GM23338 (cell line): ENCODE measurements at regions not wholly inside any gene's neighbourhood (a gene's known extent, or its start where the extent isn't known, plus 50 kb on each side); places are given as distances from the start of the nearest gene placed in this dataset.

Experiments used
- ATAC-seq: fragments of 200-7000 bp; cut with Tn5 transposase; 3 replicates; pipeline ENCODE4 v1.9.1; 2020
- DNase-seq: peaks from one replicate; pipeline ENCODE4 v3.0.0-alpha.2; 2015; ENCODE audit warnings: low spot score
- H2AFZ ChIP-seq: fragments of 200-600 bp; sonication (generic); 2 replicates; pipeline ENCODE4 v1.8.0; 2016; ENCODE audit warnings: antibody characterized with exemption, mild to moderate bottlenecking, moderate library complexity
- H3F3A ChIP-seq: fragments of 200-600 bp; sonication (generic); replicated peaks from 2 replicates; pipeline ENCODE4 v1.8.0; 2017; ENCODE audit warnings: antibody characterized with exemption, mixed run types, low read depth
- H3K27ac ChIP-seq: fragments of 200-600 bp; sonication (generic); 2 replicates; pipeline ENCODE4 v1.6.1; 2016; ENCODE audit warnings: low read depth
- H3K27me3 ChIP-seq: fragments of 200-600 bp; sonication (generic); 2 replicates; pipeline ENCODE4 v1.8.0; 2016; ENCODE audit warnings: mild to moderate bottlenecking, mixed run types, moderate library complexity; ENCODE audit not compliant: insufficient read depth
- H3K36me3 ChIP-seq: fragments of 200-600 bp; sonication (generic); 2 replicates; pipeline ENCODE4 v1.8.0; 2016; ENCODE audit warnings: mild to moderate bottlenecking; ENCODE audit not compliant: insufficient read depth
- H3K4me1 ChIP-seq: fragments of 200-600 bp; sonication (generic); 2 replicates; pipeline ENCODE4 v1.8.0; 2016; ENCODE audit warnings: mild to moderate bottlenecking, moderate library complexity; ENCODE audit not compliant: insufficient read depth
- H3K4me2 ChIP-seq: fragments of 200-600 bp; sonication (generic); 2 replicates; pipeline ENCODE4 v1.7.1; 2017; ENCODE audit warnings: mixed run types
- H3K4me3 ChIP-seq: fragments of 200-600 bp; sonication (generic); 2 replicates; pipeline ENCODE4 v1.6.1; 2016; ENCODE audit warnings: mixed run types
- H3K79me2 ChIP-seq: fragments of 200-600 bp; sonication (generic); replicated peaks from 2 replicates; pipeline ENCODE4 v1.8.0; 2017; ENCODE audit warnings: mild to moderate bottlenecking; ENCODE audit not compliant: insufficient read depth
- H3K9me2 ChIP-seq: fragments of 200-600 bp; sonication (generic); 2 replicates; pipeline ENCODE4 v1.8.0; 2017; ENCODE audit not compliant: insufficient read depth
- H4K20me1 ChIP-seq: fragments of 200-600 bp; sonication (generic); replicated peaks from 2 replicates; pipeline ENCODE4 v1.8.0; 2017; ENCODE audit warnings: mild to moderate bottlenecking; ENCODE audit not compliant: insufficient read depth
- H3K27ac Mint-ChIP-seq: 2 replicates; pipeline ENCODE4 v1.8.0; 2020; ENCODE audit warnings: inconsistent platforms, mild to moderate bottlenecking, moderate library complexity, mixed read lengths
- H3K27me3 Mint-ChIP-seq: 3 replicates; pipeline ENCODE4 v1.8.0; 2022; ENCODE audit warnings: low read depth, mild to moderate bottlenecking, moderate library complexity, mixed read lengths, inconsistent platforms; ENCODE audit not compliant: insufficient read depth, poor library complexity
- H3K36me3 Mint-ChIP-seq: 3 replicates; pipeline ENCODE4 v1.8.0; 2021; ENCODE audit warnings: low read depth, mild to moderate bottlenecking, inconsistent platforms, moderate library complexity, mixed read lengths
- H3K4me1 Mint-ChIP-seq: 3 replicates; pipeline ENCODE4 v1.8.0; 2020; ENCODE audit warnings: mild to moderate bottlenecking, inconsistent platforms, mixed read lengths
- H3K4me3 Mint-ChIP-seq: 3 replicates; pipeline ENCODE4 v1.8.0; 2021; ENCODE audit warnings: moderate library complexity, mild to moderate bottlenecking, inconsistent platforms, mixed read lengths
- H3K9me3 Mint-ChIP-seq: 3 replicates; pipeline ENCODE4 v1.8.0; 2020; ENCODE audit warnings: moderate library complexity, mild to moderate bottlenecking, inconsistent platforms, mixed read lengths
- CTCF ChIP-seq, 2 experiments: fragments of 200-600 bp in 1 of 2; sonication (generic) in 1 of 2; conservative IDR thresholded peaks; 2 replicates each; pipeline versions ENCODE4 v1.5.1 to v1.6.1; 2016 to 2017; ENCODE audit warnings: antibody characterized with exemption in 2 of 2, low read depth in 2 of 2, mild to moderate bottlenecking in 2 of 2, moderate library complexity in 1 of 2
- EZH2 ChIP-seq: fragments of 200-600 bp; sonication (generic); IDR thresholded peaks from one replicate; pipeline ENCODE4 v1.8.0; 2017; ENCODE audit warnings: antibody characterized with exemption, mild to moderate bottlenecking, low read depth; ENCODE audit not compliant: unreplicated experiment
- EZH2phosphoT487 ChIP-seq: fragments of 200-600 bp; sonication (generic); IDR thresholded peaks from one replicate; pipeline ENCODE4 v1.8.1; 2018; ENCODE audit warnings: antibody characterized with exemption; ENCODE audit not compliant: unreplicated experiment
- JUNB ChIP-seq: IDR thresholded peaks from one replicate; pipeline ENCODE4 v1.6.1; 2016; ENCODE audit warnings: antibody characterized with exemption; ENCODE audit not compliant: unreplicated experiment
- NANOG ChIP-seq: IDR thresholded peaks from 2 replicates; pipeline ENCODE4 v1.6.1; 2016; ENCODE audit warnings: antibody characterized with exemption, borderline replicate concordance
- POLR2AphosphoS5 ChIP-seq: IDR thresholded peaks from 2 replicates; pipeline ENCODE4 v1.6.1; 2016; ENCODE audit warnings: antibody characterized with exemption, low read depth
- REST ChIP-seq: IDR thresholded peaks from one replicate; pipeline ENCODE4 v1.6.1; 2018; ENCODE audit warnings: antibody characterized with exemption; ENCODE audit not compliant: unreplicated experiment
- ZNF114 ChIP-seq: fragments of 250-450 bp; sonication (Bioruptor Pico); IDR thresholded peaks from 2 replicates; pipeline ENCODE4 v1.5.0; 2020; ENCODE audit warnings: mild to moderate bottlenecking, moderate library complexity
- ZNF331 ChIP-seq: fragments of 250-450 bp; sonication (Bioruptor Pico); IDR thresholded peaks from 2 replicates; pipeline ENCODE4 v1.5.0; 2020; ENCODE audit warnings: low read depth, mild to moderate bottlenecking, moderate library complexity
- ZNF462 ChIP-seq: fragments of 250-450 bp; sonication (Bioruptor Pico); IDR thresholded peaks from 2 replicates; pipeline ENCODE4 v1.5.0; 2020; ENCODE audit warnings: mild to moderate bottlenecking, moderate library complexity

- H3K27me3 Mint-ChIP-seq = no peaks in the 10 kb centered on the region
Measured at GRCh38 chr5:56344594-56344993, 111.5 kb upstream of the ANKRD55 start.

More at GRCh38 chr5:56344594-56344993, 111.5 kb upstream of the ANKRD55 start:
- no peaks in the 10 kb centered on the region; the same call in 1 of the 2 replicates for H3K4me1 ChIP-seq
- DNase-seq (no peak), ATAC-seq (no peak)
- H3K27me3 ChIP-seq = no peaks in the 10 kb centered on the region
- Mint-ChIP-seq H3K36me3 (no peaks in the 10 kb centered on the region), H3K9me3 (peaks cover 3% of the 10 kb centered on the region; the same call in 2 of the 3 replicates), H3K27ac (no peak overlapping the region), H3K4me1 (peaks cover 3% of the 10 kb centered on the region; the same call in 2 of the 3 replicates), H3K4me3 (no peak overlapping the region)
- no peak overlapping the region for H3K4me2 ChIP-seq
- H3K9me2 ChIP-seq = no peaks in the 10 kb centered on the region; the same call in 1 of the 2 replicates
- H3K27ac ChIP-seq = no peak overlapping the region
- no peaks in the 10 kb centered on the region for H3K79me2 ChIP-seq
- H3K36me3 ChIP-seq = no peaks in the 10 kb centered on the region
- H2AFZ ChIP-seq = no peak overlapping the region
- H3F3A ChIP-seq = no peaks in the 10 kb centered on the region
- no peak overlapping the region for H3K4me3 ChIP-seq
- TF ChIP-seq POLR2AphosphoS5 = no peak
- no peak for TF ChIP-seq EZH2phosphoT487
- TF ChIP-seq ZNF462 (CRISPR knock-in tag) = no peak
- TF ChIP-seq JUNB = no peak
- TF ChIP-seq EZH2 = no peak
- no peak for TF ChIP-seq CTCF (conservative IDR thresholded peaks at IDR 0.05; ENCODE audit: low read depth in 2 of 2)
- no peak for TF ChIP-seq NANOG
- no peak for TF ChIP-seq ZNF114 (CRISPR knock-in tag)
- no peak for TF ChIP-seq REST
- no peak for TF ChIP-seq ZNF331 (CRISPR knock-in tag)
- no peaks in the 10 kb centered on the region for H4K20me1 ChIP-seq
